ENCODE measurements at regions not wholly inside any gene's neighbourhood (a gene's known extent, or its start where the extent isn't known, plus 50 kb on each side); places are given as distances from the start of the nearest gene placed in this dataset.

DNA sequence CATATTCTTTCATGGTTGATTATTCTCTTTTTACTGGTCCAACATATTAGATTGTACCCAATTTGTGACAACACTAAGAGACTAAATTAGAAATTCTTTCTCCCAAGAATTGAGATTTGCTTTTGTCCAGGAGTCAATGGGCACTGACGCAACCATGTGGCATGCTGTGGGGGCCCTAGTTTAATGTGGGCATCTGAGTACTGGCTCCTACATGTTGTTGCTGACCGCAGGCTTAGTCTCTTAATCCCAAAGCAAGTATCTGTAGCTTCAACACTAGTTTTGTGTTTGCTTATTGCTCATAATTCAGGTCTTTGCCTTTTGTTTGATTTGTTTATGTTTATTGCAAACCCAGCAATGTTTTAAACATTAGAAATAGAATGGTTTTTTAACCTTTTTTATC lies 263.4 kb upstream of the NDST4 start (continued):
- TF ChIP-seq, protein P1, sequence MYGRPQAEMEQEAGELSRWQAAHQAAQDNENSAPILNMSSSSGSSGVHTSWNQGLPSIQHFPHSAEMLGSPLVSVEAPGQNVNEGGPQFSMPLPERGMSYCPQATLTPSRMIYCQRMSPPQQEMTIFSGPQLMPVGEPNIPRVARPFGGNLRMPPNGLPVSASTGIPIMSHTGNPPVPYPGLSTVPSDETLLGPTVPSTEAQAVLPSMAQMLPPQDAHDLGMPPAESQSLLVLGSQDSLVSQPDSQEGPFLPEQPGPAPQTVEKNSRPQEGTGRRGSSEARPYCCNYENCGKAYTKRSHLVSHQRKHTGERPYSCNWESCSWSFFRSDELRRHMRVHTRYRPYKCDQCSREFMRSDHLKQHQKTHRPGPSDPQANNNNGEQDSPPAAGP (tag by site-specific recombination; IDR thresholded peaks at IDR 0.05), result no peak
- TF ChIP-seq, protein P2, sequence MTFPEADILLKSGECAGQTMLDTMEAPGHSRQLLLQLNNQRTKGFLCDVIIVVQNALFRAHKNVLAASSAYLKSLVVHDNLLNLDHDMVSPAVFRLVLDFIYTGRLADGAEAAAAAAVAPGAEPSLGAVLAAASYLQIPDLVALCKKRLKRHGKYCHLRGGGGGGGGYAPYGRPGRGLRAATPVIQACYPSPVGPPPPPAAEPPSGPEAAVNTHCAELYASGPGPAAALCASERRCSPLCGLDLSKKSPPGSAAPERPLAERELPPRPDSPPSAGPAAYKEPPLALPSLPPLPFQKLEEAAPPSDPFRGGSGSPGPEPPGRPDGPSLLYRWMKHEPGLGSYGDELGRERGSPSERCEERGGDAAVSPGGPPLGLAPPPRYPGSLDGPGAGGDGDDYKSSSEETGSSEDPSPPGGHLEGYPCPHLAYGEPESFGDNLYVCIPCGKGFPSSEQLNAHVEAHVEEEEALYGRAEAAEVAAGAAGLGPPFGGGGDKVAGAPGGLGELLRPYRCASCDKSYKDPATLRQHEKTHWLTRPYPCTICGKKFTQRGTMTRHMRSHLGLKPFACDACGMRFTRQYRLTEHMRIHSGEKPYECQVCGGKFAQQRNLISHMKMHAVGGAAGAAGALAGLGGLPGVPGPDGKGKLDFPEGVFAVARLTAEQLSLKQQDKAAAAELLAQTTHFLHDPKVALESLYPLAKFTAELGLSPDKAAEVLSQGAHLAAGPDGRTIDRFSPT (tag by site-specific recombination; IDR thresholded peaks at IDR 0.05), result no peak
- TF ChIP-seq KLF9 (tag by site-specific recombination; IDR thresholded peaks at IDR 0.05; ENCODE audit: low read depth) (no peak), GFI1B (tag by site-specific recombination; IDR thresholded peaks at IDR 0.05) (no peak), ZNF155 (tag by site-specific recombination; IDR thresholded peaks at IDR 0.05) (no peak)
- TF ChIP-seq, protein P3, sequence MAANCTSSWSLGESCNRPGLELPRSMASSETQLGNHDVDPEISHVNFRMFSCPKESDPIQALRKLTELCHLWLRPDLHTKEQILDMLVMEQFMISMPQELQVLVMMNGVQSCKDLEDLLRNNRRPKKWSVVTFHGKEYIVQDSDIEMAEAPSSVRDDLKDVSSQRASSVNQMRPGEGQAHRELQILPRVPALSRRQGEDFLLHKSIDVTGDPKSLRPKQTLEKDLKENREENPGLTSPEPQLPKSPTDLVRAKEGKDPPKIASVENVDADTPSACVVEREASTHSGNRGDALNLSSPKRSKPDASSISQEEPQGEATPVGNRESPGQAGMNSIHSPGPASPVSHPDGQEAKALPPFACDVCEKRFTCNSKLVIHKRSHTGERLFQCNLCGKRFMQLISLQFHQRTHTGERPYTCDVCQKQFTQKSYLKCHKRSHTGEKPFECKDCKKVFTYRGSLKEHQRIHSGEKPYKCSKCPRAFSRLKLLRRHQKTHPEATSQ (tag by site-specific recombination; IDR thresholded peaks at IDR 0.05), result no peak

DNA sequence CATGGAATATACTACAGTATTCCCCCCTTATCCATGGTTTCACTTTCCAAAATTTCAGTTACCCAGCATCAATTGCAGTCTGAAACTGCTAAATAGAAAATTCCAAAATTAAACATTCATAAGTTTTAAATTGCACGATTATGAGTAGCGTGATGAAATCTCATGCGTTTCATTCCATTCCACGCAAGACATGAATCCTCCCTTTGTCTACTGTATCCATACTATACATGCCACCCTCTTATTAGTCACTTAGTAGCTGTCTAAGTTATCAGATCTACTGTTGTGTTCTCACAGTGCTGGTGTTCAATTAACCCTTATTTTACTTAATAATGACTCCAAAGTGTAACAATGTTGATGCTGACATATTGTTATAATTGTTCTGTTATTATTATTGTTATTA lies 261.2 kb upstream of the NDST4 start:
- H3K9me3 ChIP-seq (ENCODE audit: control insufficient read depth, insufficient read depth, low read depth, low read length), result no peaks in the 10 kb centered on the region
- no peaks in the 10 kb centered on the region for H3K4me1 ChIP-seq (ENCODE audit: control insufficient read depth, insufficient read depth, low read length)
- CTCF ChIA-PET, result no interaction called here
- POLR2A ChIA-PET, result no interaction called here
- H3K4me3 ChIP-seq (ENCODE audit: low read depth, low read length), result no peak overlapping the region
- no peak overlapping the region for H3K27ac ChIP-seq (ENCODE audit: extremely low read depth, low read depth, low read length)
- no peaks in the 10 kb centered on the region for H3K36me3 ChIP-seq (ENCODE audit: control insufficient read depth in 2 of 2, insufficient read depth in 1 of 2, low read length in 2 of 2)
- TF ChIP-seq ZNF23 (tag by site-specific recombination; IDR thresholded peaks at IDR 0.05; ENCODE audit: borderline replicate concordance), result no peak
- TF ChIP-seq ZNF473 (tag by site-specific recombination; IDR thresholded peaks at IDR 0.05), result no peak
- no peak for TF ChIP-seq ZNF211 (tag by site-specific recombination; IDR thresholded peaks at IDR 0.05; ENCODE audit: low read depth)
- no peak for TF ChIP-seq TCF7L2 (IDR thresholded peaks at IDR 0.05; ENCODE audit: borderline replicate concordance, low read depth, low read length)
- no peak for TF ChIP-seq GLI2 (tag by site-specific recombination; IDR thresholded peaks at IDR 0.05; ENCODE audit: borderline replicate concordance, low read depth)
- no peak for TF ChIP-seq BCL11B (tag by site-specific recombination; IDR thresholded peaks at IDR 0.05; ENCODE audit: low read depth)
- TF ChIP-seq, protein P4, sequence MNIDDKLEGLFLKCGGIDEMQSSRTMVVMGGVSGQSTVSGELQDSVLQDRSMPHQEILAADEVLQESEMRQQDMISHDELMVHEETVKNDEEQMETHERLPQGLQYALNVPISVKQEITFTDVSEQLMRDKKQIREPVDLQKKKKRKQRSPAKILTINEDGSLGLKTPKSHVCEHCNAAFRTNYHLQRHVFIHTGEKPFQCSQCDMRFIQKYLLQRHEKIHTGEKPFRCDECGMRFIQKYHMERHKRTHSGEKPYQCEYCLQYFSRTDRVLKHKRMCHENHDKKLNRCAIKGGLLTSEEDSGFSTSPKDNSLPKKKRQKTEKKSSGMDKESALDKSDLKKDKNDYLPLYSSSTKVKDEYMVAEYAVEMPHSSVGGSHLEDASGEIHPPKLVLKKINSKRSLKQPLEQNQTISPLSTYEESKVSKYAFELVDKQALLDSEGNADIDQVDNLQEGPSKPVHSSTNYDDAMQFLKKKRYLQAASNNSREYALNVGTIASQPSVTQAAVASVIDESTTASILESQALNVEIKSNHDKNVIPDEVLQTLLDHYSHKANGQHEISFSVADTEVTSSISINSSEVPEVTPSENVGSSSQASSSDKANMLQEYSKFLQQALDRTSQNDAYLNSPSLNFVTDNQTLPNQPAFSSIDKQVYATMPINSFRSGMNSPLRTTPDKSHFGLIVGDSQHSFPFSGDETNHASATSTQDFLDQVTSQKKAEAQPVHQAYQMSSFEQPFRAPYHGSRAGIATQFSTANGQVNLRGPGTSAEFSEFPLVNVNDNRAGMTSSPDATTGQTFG (tag by site-specific recombination; IDR thresholded peaks at IDR 0.05; ENCODE audit: borderline replicate concordance), result no peak
- TF ChIP-seq SETDB1 (IDR thresholded peaks at IDR 0.05; ENCODE audit: insufficient read length, low read length), result no peak
- no peak for TF ChIP-seq ZNF132 (tag by site-specific recombination; IDR thresholded peaks at IDR 0.05; ENCODE audit: borderline replicate concordance)
- TF ChIP-seq ZNF133 (tag by site-specific recombination; IDR thresholded peaks at IDR 0.05), result no peak
- TF ChIP-seq ZNF837 (tag by site-specific recombination; IDR thresholded peaks at IDR 0.05), result no peak
- TF ChIP-seq MYNN (tag by site-specific recombination; IDR thresholded peaks at IDR 0.05; ENCODE audit: borderline replicate concordance), result no peak
- TF ChIP-seq, protein P5, sequence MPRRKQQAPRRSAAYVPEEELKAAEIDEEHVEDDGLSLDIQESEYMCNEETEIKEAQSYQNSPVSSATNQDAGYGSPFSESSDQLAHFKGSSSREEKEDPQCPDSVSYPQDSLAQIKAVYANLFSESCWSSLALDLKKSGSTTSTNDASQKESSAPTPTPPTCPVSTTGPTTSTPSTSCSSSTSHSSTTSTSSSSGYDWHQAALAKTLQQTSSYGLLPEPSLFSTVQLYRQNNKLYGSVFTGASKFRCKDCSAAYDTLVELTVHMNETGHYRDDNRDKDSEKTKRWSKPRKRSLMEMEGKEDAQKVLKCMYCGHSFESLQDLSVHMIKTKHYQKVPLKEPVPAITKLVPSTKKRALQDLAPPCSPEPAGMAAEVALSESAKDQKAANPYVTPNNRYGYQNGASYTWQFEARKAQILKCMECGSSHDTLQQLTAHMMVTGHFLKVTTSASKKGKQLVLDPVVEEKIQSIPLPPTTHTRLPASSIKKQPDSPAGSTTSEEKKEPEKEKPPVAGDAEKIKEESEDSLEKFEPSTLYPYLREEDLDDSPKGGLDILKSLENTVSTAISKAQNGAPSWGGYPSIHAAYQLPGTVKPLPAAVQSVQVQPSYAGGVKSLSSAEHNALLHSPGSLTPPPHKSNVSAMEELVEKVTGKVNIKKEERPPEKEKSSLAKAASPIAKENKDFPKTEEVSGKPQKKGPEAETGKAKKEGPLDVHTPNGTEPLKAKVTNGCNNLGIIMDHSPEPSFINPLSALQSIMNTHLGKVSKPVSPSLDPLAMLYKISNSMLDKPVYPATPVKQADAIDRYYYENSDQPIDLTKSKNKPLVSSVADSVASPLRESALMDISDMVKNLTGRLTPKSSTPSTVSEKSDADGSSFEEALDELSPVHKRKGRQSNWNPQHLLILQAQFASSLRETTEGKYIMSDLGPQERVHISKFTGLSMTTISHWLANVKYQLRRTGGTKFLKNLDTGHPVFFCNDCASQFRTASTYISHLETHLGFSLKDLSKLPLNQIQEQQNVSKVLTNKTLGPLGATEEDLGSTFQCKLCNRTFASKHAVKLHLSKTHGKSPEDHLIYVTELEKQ (tag by site-specific recombination; IDR thresholded peaks at IDR 0.05; ENCODE audit: borderline replicate concordance), result no peak
- TF ChIP-seq, protein P6, sequence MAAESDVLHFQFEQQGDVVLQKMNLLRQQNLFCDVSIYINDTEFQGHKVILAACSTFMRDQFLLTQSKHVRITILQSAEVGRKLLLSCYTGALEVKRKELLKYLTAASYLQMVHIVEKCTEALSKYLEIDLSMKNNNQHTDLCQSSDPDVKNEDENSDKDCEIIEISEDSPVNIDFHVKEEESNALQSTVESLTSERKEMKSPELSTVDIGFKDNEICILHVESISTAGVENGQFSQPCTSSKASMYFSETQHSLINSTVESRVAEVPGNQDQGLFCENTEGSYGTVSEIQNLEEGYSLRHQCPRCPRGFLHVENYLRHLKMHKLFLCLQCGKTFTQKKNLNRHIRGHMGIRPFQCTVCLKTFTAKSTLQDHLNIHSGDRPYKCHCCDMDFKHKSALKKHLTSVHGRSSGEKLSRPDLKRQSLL (tag by site-specific recombination; IDR thresholded peaks at IDR 0.05), result no peak
- no peak for TF ChIP-seq ZNF157 (tag by site-specific recombination; IDR thresholded peaks at IDR 0.05)
- TF ChIP-seq MZF1 (tag by site-specific recombination; IDR thresholded peaks at IDR 0.05; ENCODE audit: borderline replicate concordance), result no peak
- TF ChIP-seq, protein P2 (tag by site-specific recombination; IDR thresholded peaks at IDR 0.05), result no peak
